ENCODE measurements at regions not wholly inside any gene's neighbourhood (a gene's known extent, or its start where the extent isn't known, plus 50 kb on each side); places are given as distances from the start of the nearest gene placed in this dataset.
"Not testable (repeated sequence)": the region's sequence is repeated elsewhere in the genome, so short reads cannot be mapped to it uniquely, and the experiment has no call there.

DNA sequence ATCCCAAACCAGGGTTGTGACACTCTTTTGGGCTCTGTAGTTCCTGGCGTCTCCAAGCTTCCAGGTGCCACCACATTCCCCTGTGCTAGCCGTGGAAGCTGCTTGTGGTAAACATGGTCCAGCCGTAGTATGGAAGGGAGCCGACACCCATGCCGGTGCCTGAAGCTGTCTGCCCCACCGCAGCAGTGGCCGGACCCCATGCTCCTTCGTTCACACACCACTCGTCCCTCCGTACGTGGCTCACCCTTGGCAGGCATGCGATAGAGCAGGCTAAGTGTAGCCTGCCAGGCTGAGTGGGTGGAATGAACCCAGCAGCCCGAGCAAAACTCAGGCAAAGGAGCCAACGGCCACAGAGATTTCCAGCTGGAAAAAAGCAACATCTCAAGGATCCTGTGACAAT is 2030.4 kb downstream of the EFNA5 start:
- no peak for DNase-seq (ENCODE audit: low read depth)
- in situ Hi-C loops (cut with HindIII; ENCODE audit: low pct_unique_long_range_greater_than_20kb, low sequenced_read_pairs), result no loop called here

DNA sequence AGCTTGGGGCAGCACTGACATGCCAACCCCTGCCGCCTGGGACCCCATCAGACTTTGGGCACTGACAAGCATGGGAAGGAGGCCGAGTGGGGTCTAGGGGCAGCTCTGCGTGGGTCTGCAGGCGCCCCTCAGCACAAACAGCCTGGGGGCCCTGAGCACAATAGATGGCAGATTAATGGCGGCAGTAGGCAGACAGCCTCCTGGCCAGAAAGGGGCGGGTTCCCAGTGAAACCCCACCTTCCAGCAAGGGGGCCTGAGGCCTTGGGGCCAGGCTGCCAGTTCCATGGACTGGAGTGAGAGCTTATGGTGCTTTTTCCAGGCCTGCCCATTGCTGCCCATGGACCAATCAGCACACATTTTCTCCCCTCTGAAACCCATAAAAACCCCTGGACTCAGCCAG is 2031.2 kb downstream of the EFNA5 start:
- in situ Hi-C loops (cut with HindIII; ENCODE audit: low pct_unique_long_range_greater_than_20kb, low sequenced_read_pairs), result no loop called here
- DNase-seq (ENCODE audit: low read depth), result no peak

DNA sequence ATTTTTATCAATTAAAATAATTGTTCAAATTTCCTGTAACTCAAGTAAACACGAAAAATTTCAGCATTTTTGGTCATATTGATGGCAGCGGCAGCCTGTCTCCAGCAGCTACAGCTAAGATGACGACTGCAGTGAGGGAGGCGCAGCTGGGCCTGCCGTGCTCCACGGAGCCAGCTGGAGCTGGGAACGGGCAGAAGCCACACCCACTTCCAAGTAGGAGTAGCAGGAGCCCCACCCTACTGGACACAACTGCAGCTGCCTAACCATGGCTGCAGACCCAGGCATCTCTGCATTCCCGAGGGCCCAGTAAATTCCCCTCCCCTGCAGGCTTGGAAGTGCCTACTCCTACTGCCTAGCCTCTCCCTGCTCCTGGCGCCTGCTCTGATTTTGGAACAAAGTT is 2031.7 kb downstream of the EFNA5 start:
- DNase-seq (ENCODE audit: low read depth), result no peak
- in situ Hi-C loops (cut with HindIII; ENCODE audit: low pct_unique_long_range_greater_than_20kb, low sequenced_read_pairs), result no loop called here

DNA sequence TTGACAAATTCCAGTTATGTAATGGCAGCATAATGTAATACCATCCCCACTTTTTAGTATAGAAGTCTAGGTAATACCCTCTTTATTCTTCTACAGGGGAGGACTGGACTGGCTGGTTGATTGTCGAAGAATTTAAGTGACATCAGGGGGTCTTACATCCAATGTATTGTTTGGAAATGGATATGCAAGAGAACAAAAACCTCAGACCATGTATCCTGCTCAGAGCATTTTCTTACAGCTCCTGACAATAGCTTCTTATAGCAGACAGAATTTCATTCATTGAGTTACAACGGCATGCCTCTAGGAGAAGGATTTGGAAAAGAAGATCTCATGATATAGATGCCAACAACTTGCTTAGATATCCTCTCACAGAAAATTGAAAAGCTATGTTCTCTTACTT is 2032.3 kb downstream of the EFNA5 start:
- DNase-seq (ENCODE audit: low read depth), result no peak
- in situ Hi-C loops (cut with HindIII; ENCODE audit: low pct_unique_long_range_greater_than_20kb, low sequenced_read_pairs), result no loop called here

DNA sequence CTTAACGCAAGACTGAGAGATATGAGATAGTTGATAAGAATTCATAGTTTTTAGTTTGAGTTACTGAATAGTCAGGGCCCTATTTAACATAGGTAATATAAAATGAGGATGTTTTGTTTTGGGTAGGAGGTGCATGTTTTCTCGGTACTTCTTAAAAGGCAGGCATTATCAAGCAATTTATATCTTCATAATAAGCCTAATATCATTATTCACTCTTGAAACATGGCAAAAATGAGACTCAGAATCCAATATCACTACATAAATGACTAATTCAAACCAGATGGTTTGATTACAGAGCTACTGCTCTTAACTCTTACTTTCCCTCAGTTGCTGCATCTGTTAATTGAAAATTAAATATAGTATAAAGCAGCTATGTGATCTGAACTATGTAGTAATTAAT is 2038.7 kb downstream of the EFNA5 start:
- no peak for DNase-seq (ENCODE audit: low read depth)
- in situ Hi-C loops (cut with HindIII; ENCODE audit: low pct_unique_long_range_greater_than_20kb, low sequenced_read_pairs), result no loop called here

DNA sequence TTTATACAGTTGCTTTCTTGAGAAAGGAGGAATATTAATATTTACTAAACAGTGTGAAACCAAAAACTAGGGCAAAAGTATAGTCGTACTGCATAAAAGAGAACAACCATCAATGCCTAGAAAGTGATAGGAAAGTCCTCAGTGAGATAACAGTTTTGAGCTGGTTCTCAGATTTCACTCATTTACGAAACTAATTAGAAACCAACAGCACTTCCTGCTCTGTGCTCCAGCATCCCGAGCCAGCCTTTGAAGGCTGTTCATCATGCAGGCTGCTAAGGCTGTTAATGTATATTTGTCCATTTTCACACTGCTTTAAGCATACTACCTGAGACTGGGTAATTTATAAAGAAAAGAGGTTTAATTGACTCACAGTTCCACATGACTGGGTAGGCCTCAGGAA is 2039.9 kb downstream of the EFNA5 start:
- in situ Hi-C loops (cut with HindIII; ENCODE audit: low pct_unique_long_range_greater_than_20kb, low sequenced_read_pairs), result no loop called here
- DNase-seq (ENCODE audit: low read depth), result no peak

DNA sequence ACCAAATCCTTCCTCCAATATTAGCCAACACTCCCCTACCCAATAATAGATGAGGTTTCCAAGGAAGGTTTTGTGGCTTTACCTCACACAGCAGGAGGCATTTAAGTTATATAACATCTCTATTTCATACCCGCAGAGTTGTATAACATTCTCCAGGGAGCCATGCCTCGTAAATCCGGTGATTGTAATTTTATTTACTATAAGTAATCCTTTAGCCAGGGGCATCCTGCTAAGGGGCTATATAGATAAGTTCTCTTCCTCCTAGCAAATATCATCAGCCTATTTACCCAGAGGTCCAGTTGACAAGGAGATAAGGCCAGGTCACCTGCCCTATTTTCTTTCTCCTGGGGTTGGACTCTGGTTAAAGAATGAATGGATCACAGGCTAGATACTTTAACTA is 2051.0 kb downstream of the EFNA5 start:
- in situ Hi-C loops (cut with HindIII; ENCODE audit: low pct_unique_long_range_greater_than_20kb, low sequenced_read_pairs), result no loop called here
- DNase-seq (ENCODE audit: low read depth), result no peak

DNA sequence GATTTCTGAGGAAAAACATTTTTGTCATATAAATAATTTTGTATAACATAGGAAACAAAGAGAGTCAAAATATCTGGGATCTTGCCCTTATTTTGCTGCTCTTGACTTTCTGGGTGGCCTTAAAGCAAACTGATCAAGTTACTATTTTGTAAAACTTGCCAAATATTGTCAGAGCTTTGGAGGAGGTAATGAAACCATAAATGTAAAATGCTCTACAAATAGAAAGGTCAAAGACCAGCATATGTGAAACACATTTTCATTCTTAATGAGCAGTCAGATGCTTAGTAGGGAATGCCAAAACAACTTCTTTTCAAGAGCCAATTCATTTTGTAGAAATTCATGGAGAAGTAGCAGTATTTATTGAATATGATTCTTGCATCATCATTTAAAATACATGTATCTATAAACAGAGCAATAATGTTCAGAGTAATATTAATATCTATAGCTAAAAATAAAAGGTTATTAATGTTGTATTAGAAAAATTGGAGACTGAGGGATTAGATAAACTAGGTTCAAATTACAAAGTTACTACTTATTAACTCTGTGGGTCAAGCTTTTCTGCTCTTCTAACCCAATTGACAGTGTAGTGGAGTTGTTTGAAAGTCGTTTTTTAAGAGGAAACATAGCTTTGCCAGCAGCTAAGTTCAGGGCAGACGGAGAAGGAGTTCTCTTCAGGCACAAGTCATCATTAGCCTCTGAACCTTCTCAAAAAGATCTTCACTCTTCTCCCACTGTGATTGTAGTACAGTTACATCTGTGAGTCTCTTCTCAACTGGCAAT is 2053.1 kb downstream of the EFNA5 start:
- no peak for DNase-seq (ENCODE audit: low read depth)
- in situ Hi-C loops (cut with HindIII; ENCODE audit: low pct_unique_long_range_greater_than_20kb, low sequenced_read_pairs), result no loop called here

DNA sequence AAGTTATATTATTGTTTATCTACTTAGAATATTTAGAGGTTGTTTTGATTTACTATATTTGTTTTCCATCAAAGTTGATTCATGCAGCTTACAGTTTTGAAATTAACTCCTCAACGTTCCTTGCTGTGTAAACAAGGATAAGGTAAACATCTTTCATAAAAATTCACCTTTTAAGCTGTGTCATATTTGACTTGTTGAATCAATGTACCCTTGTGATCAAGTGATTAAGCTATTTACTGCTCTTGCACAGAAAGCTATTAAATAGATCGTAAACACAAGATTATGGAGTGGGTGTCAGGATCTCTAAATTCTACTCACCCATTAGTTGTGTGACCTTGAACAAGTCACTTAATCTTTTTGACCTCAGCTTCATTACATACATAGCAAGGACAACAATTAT is 2054.0 kb upstream of the NUDT12 start:
- in situ Hi-C loops (cut with HindIII; ENCODE audit: low pct_unique_long_range_greater_than_20kb, low sequenced_read_pairs), result no loop called here
- DNase-seq (ENCODE audit: low read depth), result no peak

DNA sequence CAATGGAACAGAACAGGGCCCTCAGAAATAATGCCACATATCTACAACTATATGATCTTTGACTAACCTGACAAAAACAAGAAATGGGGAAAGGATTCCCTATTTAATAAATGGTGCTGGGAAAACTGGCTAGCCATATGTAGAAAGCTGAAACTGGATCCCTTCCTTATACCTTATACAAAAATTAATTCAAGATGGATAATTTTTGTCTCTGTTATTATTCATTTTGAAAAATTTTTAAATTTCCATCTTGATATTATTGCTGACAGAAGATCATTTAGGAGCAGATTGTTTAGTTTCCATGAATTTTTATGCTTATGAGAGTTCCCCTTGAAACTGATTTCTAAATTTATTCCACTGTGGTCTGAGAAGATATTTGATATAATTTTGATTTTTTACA is 2039.8 kb upstream of the NUDT12 start:
- DNase-seq (ENCODE audit: low read depth); in situ Hi-C loops (cut with HindIII; ENCODE audit: low pct_unique_long_range_greater_than_20kb, low sequenced_read_pairs): not testable (repeated sequence)

DNA sequence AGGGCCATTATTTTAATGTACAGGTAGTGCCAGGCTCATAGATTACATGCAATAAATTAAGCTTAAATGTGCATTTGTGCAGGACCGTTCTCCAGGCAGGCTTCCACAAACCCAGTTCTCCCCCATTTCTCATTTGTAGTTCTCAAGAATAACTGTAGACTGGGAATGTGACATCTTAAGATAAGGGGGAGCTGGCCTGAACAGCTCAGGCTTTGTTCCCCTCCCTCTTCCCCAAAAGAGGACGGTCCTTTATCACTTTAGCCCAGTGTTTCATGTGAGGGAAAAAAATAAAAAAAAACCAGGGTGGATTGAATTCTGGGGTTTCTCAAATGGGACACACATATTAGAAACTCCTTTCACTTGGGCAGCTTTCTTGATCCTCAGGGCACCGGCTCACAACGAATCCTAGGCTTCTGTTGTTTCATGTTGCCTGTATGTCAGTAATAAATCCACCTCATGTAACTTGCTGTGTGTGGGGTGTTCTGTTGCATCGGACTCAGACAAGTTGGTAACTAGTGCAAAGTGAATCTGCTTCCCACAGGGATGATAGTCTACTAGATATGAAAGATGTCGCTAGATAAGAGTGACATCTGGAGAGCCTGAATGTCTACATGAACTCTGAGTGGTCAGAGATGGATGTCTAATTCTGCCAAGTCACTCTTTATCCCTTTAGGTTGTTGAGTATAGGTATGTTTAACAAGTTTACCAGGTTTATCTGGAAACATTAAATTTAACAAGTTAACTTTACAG is 2030.6 kb upstream of the NUDT12 start:
- DNase-seq (ENCODE audit: low read depth), result no peak
- in situ Hi-C loops (cut with HindIII; ENCODE audit: low pct_unique_long_range_greater_than_20kb, low sequenced_read_pairs), result no loop called here

DNA sequence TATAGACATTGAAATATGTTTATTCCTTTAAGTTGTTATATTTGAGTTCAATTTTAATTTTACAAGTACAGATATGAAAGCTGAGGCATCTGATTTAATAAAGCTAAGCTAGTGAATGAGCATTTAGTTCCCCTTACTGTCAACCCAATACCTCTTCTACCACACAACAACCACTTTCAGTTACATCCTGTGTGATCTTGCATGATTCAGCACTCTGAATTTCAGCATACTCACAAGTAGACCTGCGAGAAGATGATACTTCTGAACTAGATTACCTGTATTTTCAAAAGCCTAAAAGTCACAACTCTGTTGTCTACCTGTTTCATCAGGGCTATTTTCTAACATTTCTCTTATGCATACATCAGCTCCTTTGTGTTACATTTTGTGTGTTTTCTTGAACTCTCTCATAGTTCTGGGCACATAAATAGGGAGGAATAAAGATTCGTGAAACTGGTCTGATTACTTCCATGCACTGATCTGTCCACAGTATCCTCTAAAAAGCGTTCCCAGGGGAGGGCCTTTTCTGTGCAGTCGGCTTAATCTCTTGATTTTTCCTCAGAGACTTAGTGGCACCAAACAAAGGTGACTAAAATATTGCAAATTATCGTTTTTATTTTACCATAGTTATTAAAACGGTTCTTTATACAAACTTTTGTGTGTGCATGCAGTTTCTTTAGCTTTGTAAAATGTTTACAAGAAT is 2025.5 kb upstream of the NUDT12 start:
- in situ Hi-C loops (cut with HindIII; ENCODE audit: low pct_unique_long_range_greater_than_20kb, low sequenced_read_pairs), result no loop called here
- DNase-seq (ENCODE audit: low read depth), result no peak

DNA sequence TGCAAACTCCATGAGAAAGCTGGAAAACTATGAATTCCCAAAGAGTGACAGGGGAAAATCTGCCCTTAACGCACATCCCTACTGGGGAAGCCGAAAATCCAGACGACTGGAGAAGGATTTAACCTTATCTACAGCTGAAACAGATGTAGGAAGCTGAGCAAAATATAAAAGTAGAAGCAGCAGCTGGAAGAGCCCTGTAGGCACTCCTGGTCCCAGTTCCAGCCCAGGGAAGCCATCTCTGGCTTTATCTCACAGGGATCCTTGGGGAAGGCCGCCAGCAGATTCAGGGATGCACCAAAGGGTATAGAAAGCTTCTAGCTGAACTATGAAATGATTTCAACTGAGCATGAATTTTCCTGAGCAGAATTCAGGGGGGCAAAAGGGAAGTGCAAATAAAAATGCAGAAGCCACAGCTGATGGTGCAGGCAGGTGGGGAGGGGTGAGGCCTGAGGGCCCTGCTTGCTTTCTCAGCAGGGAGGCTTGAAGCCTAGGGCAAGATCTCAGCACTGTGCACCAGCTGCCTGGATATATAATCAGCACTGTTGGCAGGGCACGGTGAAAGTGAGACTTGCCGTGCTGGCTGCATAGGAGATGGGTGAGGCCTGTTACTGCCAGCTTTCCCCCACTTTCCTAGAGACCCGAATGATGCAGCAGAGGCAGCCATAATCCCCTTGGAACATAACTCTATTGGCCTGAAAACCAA is 2019.5 kb upstream of the NUDT12 start:
- no peak for DNase-seq (ENCODE audit: low read depth)
- in situ Hi-C loops (cut with HindIII; ENCODE audit: low pct_unique_long_range_greater_than_20kb, low sequenced_read_pairs), result no loop called here

DNA sequence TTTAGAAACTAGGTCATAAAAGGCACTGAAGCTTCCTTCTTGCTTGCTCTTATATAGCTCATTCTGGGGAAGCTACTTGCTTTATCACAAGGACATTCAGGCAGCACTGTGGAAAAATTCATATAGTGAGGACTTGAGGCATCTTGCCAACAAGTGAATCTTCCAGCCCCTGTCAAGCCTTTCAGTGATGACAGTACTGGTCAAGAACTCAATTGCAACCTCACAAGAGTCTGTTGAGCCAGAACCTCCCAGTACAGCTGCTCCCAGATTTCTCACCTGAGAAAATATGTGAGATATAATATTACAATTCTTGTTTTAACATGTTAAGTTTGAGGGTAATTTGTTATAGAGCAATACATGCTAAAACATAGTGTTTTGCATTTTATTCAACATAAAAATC is 2011.0 kb upstream of the NUDT12 start:
- no peak for DNase-seq (ENCODE audit: low read depth)
- in situ Hi-C loops (cut with HindIII; ENCODE audit: low pct_unique_long_range_greater_than_20kb, low sequenced_read_pairs), result no loop called here

DNA sequence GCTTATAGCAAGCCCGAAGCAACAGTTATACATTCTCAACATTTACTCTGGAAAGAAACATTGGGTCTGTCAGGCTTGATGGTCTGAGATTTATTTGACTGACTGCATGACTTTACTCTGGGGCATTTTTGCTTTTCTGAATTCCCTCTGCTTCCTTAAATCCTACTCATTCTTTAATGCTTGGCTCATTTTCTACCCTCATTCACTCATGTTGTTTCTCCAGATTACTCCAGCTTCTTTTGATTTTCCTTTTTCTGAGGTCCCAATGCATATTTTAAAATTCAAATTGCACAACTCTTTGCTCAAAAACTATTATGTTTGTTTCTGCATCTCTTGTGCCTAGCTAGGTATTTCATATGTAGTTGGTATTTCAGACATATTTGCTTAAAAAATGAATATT is 2002.9 kb upstream of the NUDT12 start:
- in situ Hi-C loops (cut with HindIII; ENCODE audit: low pct_unique_long_range_greater_than_20kb, low sequenced_read_pairs), result no loop called here
- no peak for DNase-seq (ENCODE audit: low read depth)

DNA sequence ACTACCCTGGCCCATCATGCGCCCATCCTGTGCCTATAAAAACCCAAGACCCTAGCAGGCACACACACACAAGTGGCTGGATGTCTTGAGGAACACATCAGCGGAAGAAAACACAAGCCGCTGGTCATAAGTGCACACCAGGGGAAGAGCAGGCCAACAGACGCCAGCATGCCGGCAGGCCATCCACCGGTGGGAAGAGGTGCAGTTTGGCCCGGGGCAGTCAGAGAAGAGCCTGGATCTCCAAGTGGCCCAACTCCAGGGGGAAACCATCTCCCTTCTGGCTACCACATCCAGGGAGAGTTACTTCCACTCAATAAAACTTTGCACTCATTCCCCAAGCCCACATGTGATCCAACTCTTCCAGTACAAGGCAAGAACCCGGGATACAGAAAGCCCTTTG is 2001.3 kb upstream of the NUDT12 start:
- DNase-seq (ENCODE audit: low read depth), result no peak
- in situ Hi-C loops (cut with HindIII; ENCODE audit: low pct_unique_long_range_greater_than_20kb, low sequenced_read_pairs), result no loop called here

DNA sequence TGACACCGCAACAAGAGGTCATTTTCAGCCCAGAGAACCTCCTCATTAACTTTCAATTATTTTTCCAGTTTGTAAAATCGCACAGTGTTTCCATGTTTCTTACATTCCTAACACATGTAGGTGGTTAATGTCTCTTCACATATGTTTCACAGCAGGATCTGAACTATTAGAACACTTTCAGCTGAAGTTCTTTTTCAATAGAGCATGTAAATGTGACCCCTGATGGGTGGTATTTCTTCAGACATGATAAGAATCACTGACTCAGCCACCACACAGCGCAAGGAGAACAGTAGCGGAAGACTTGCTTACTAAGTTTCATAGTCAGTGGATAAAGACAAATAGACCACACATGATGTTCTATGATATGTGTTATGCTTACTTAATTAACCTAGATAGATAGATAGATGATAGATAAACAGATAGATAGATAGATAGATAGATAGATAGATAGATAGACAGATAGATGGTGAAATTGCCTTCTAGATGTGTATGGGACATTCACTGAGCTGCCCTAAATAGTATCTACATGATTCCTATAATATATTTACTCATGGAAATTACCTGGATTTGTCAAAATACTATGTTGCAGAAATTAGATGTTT is 1992.1 kb upstream of the NUDT12 start:
- in situ Hi-C loops (cut with HindIII; ENCODE audit: low pct_unique_long_range_greater_than_20kb, low sequenced_read_pairs), result no loop called here

DNA sequence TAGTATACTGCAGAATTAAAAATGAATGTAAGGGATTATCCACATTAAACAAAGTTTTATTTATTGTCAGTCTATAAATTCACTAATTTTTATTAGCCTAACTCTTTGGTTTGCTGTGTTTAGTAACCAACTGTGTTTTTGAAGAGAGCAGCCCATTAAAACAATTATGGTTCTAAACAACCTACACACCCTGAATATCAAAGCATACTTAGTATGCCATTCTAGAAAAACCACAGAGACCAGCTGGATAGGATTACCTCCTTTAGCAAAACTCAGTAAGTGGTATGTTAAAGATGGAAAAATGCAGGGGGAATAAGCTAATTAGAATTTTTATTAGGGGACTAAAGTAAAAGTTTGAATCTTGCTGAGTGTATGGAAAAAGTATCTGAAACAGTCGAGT is 1981.7 kb upstream of the NUDT12 start:
- DNase-seq (ENCODE audit: low read depth), result no peak
- in situ Hi-C loops (cut with HindIII; ENCODE audit: low pct_unique_long_range_greater_than_20kb, low sequenced_read_pairs), result no loop called here

More for the DNA sequence above, 1992.1 kb upstream of the NUDT12 start:
- no peak for DNase-seq (ENCODE audit: low read depth)

All from Caki2 (cell line).